Erythroblast (primary cell): ENCODE measurements at regions not wholly inside any gene's neighbourhood (a gene's known extent, or its start where the extent isn't known, plus 50 kb on each side); places are given as distances from the start of the nearest gene placed in this dataset.

Experiments
- GATA1 ChIP-seq: IDR thresholded peaks from 2 replicates; pipeline ENCODE4 v1.6.1; 2011; ENCODE audit warnings: low read depth, mild to moderate bottlenecking, control low read depth, low read length, moderate library complexity
- POLR2A ChIP-seq: IDR thresholded peaks from 2 replicates; pipeline ENCODE4 v1.6.1; 2011; ENCODE audit warnings: mild to moderate bottlenecking, low read length

GRCh38 chr11:115017529-115017928 lies 339.2 kb downstream of the NXPE2 start:
- TF ChIP-seq POLR2A = no peak
- no peak for TF ChIP-seq GATA1
